Inflammatory macrophage treated with lipopolysaccharide for 1 hour (primary cell): ENCODE measurements at regions not wholly inside any gene's neighbourhood (a gene's known extent, or its start where the extent isn't known, plus 50 kb on each side); places are given as distances from the start of the nearest gene placed in this dataset.

Source experiments
- DNase-seq, 2 donors: peaks; one replicate each; pipeline ENCODE4 v3.0.0-alpha.2; 2020 to 2022

- DNase-seq = no peak
Observed at GRCh38 chr4:158007566-158007965, 165.3 kb downstream of the GASK1B start.

- peak; percentile 85 to 92 for DNase-seq
Observed at GRCh38 chr4:158006990-158007389, 165.8 kb downstream of the GASK1B start.

- no peak for DNase-seq
Observed at GRCh38 chr4:158005021-158005420, 167.8 kb downstream of the GASK1B start.

- no peak for DNase-seq
Observed at GRCh38 chr4:158004101-158004500, 168.7 kb downstream of the GASK1B start.

- DNase-seq = no peak
Observed at GRCh38 chr4:158003212-158003611, 169.6 kb downstream of the GASK1B start.

- DNase-seq = no peak
Observed at GRCh38 chr4:158002173-158002572, 170.7 kb downstream of the GASK1B start.

GRCh38 chr4:158001756-158002155 is 171.1 kb downstream of the GASK1B start:
- DNase-seq = no peak

DNA sequence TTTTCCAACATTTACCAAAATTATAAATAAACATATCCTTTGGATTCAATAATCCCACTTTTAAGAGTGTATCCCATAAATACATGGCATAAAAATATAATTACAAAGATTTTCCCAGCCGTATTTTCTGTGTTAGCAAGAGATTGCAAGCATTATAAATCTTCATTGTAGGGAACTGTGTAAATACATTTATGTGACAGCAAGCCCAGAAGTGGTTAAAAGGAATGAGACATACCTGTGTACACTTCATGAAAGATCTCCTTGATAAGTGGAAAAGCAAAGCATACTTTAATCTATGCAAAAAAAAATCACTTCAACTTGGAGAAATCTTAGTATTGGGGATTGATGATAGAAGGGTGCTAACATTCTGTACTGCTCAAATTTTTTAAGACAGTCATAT is 173.1 kb downstream of the GASK1B start:
- no peak for DNase-seq

DNA sequence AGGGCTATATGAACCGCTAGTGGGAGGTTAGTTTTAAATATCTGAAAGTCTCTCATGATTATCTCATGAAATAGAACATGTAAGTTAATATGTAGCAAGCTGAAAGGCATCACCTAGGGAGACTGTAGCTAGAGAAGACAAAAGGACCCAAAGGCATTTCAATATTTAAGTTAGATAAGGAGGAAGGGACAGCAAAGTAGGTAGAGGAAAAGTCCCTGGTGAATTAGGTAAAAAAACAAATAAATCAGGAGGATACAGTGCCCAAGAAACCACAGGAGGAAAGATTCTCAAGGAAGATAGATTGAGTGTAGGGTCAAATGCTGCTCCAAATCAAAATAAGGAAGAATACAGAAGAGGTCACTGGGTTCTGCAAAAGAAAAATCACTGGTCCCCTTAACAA is 175.5 kb downstream of the GASK1B start:
- DNase-seq = no peak

DNA sequence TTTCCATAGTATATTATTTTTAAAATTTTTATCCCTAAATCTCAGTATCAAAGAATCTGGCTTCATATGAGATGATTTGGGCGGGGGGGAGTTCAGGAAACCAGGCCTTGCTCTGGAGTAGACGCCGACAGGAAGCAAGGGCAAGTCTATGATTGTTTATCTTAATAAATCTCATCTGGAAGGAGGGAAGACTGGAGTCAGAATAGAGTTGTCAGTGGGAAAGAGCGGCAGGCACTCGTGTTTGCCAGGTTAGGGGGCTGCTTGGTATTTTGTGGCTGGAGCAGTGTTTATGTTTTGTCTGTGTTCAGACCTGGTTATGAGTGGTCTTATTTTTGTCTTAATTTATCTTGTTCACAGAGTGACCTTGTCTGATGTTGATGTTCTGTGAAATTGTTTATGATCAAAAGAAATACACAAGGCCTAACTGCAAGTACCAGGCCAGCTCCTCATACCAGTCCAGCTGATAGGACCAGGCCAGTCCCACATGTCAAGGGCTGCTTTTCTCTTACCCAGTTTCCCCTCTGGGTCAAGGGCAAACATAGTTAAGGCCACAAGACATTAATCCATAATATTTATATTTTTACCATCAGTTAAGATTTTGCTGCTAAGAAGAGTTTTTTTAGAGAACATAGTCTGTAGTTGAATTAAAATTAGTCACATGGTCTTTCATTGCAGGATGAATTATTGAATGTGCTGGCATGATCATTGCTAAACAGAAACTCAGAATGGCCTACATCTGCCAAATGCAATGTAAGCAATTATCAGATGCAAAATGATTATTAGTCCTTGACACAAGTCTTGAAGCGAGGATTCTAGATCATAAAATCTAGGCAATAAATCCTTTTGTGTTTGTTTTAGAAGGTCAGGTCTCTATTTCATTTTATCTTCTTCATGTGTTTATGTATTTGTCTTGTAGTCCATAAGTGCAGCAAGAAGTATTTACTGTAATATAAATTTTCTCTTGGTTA is 176.5 kb downstream of the GASK1B start:
- DNase-seq = no peak

DNA sequence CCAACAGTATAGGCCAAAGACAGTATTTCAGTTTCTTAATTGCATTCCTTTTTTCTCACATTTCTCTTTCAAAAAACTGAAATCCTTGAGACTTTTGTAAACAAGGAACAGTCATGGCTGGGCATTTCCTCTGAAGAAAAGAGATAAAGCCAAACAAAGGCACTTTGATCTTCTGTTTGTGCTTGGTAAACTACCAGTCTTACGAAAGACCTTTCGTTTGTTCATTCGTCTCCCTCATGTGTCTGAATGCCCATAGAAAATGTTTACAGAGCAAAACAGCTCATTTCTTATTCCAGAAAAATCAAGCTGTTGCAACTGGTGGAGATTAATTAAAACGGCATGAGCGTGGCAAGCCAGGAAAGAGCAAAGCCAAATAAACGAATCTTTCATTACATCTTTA is 178.0 kb downstream of the GASK1B start:
- peak in 1 of 2 donors; percentile 27 for DNase-seq

DNA sequence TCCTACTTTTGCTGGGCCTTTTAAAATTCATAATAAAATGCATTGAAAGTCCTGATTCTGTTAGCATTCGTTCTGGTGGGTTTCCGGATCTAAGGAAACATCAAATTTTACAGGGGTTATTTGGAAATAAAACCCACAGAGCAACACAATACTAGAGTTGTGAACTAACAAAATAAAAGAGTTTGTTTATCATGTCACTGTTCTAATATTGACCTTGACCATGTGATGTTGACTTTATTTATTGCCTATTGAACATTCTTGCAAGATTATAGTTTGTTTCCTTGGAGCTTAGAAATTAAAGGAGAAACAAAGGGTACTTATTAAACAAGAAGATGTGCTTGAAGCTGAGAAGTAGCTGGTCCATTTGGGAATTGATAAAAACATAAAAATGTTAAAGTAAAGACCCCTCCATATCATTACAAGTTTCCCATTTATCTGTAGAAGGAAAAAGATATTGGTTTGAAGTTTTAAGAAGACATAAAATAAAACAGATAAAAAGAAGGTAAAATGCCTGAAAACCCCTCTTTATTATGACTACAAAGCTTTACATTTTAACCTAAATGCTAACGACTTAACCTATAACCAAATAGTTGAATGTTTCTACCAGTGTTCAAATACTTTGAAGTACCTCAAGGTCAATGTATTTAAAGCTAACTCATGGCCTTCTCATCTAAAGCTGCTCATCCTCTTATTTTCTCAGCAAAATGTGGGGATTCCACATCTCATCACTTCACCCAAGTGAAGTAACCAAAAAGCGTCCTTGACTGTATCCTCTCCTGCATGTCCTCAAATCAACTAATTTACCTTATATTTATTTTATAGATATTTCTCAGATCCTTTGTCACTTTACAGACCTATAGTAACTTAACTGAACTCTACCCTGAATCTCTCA is 179.6 kb downstream of the GASK1B start:
- no peak for DNase-seq

DNA sequence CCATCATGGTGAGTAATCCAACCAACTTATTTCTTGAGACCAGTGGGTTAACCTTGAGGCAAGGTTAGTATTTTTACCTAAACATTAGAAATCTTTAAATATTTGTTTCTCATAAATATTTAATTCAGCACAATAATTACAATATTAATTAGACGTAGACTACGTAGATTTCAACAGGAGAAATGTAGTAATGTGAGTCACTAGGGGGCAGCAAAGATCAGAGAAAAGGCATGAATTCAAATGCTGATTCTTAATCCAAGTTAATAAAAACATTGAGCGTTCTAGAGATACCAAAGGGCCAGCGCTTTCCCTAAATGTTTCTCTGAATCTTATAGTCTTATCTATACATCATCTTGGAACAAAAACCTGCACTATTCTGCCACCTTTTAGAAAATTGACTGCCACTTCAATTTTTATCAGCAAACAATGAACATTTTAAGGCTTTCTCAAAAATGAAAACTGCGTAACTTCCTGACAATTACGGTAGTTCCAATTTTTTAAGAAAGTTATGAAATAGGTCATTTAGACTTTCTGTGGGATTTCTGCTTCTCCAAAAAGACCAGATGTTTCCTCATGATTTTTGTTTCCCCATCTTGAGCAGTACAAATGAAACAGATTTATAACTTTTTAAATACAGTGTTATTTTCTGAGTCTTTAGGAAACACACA is 180.7 kb downstream of the GASK1B start:
- peak; percentile 86 to 95 for DNase-seq

GRCh38 chr4:157988641-157989040 is 184.2 kb downstream of the GASK1B start:
- peak; percentile 36 to 45 for DNase-seq

GRCh38 chr4:157984285-157984911 is 188.4 kb downstream of the GASK1B start:
- DNase-seq = no peak

DNA sequence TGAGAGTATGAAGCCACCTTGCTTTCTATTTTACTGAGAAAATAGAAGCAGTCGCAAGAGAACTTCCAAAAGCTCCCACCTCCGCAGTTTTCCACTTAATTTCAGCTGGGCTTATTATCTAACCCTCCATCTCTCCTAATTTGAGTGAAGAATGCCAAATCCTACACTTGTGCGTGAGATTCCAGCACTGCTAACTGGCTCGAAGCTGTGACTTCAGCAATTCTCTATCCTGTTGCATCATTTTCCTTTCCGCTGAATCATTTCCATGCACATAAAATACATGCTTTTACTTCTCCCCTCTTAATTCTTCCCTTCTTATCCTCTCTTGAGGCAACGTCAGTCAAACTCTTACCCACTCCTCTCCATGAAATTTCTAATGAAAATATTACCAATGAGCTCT is 189.5 kb downstream of the GASK1B start:
- peak in 1 of 2 donors; percentile 50 for DNase-seq

- no peak for DNase-seq
Observed at GRCh38 chr4:157980158-157980557, 192.7 kb downstream of the GASK1B start.

DNA sequence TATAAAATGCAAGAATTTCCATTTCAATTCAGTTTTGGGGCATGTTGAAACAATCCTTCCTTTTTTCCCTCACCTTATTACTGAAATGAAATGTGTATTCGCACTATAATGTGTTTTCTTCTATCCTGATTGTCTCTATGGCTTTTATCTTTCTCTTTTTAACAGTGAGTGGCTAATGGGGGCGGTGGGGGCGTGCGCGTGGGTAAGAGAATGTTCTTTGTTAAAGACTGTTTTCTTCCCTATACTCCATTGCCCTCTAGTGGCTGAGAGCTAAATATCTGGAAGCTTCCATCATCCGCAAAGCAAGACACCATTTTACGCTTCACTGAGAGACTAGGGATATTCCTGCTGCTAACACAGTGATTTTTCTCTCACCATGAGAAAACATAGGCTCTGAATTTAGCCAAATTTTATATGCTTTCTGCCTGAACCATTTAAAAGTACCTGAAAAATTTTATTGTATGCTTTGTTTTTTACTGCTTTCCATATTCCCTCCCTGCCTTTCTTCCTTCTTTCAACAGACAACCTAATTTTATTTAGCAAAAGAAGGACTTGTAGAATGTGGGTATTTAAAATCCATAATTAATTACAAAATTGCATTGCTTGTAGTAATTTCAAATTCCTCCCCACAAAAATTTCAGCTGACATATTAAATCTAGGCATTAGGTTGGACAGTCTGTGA is 194.0 kb downstream of the GASK1B start:
- peak; percentile 51 to 82 for DNase-seq

- DNase-seq = no peak
Observed at GRCh38 chr4:157977086-157977485, 195.7 kb downstream of the GASK1B start.

GRCh38 chr4:157973297-157973696 is 199.5 kb downstream of the GASK1B start:
- DNase-seq = no peak

DNA sequence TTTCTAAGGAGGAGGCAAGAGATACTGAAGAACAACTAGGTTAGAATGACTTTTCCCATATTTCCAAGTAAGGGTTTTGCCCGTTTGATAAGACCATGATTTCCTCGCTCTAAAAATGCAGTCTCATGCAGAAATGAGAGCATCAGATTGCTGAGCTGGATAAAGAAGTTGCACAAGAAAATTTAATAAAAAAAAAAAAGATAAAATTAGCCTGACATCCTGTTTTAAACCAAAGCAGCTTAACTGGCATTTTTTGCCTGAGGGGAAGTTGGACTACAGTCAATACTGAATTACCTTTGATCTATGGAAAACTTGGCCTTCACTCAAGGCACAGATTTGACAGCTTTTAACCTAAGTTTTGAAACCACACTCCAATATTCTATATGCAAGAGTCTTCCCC is 208.4 kb downstream of the GASK1B start:
- no peak for DNase-seq
